HCT116 (cell line): ENCODE measurements at regions not wholly inside any gene's neighbourhood (a gene's known extent, or its start where the extent isn't known, plus 50 kb on each side); places are given as distances from the start of the nearest gene placed in this dataset.

Source experiments
- ATAC-seq: fragments of 200-7000 bp; cut with Tn5 transposase; 2 replicates; pipeline ENCODE4 v1.9.1; 2020; ENCODE audit warnings: mild to moderate bottlenecking, moderate library complexity
- BruUV-seq: library from RNA; stranded (reverse); fragments of 400-500 nt; replicated peaks from 2 replicates; lab custom pipeline; 2021; lab: Mats Ljungman, UMichigan
- CTCF ChIA-PET: fragments of 300-600 bp; sonication (Branson Sonifier 250); formaldehyde crosslinking; loops from one replicate; lab custom pipeline; 2021; ENCODE audit warnings: antibody characterized with exemption; lab: Charles Lee
- POLR2A ChIA-PET: fragments of 300-600, 350-600 bp; sonication (Branson Sonifier 250); formaldehyde crosslinking; loops from one replicate; lab custom pipeline; 2021; ENCODE audit warnings: antibody characterized with exemption; lab: Charles Lee
- RAD21 ChIA-PET, 2 experiments: fragments of 300-600 bp; sonication (Branson Sonifier 250); formaldehyde crosslinking; loops; one replicate each; lab custom pipeline; 2023; ENCODE audit warnings: low total read pairs in 2 of 2; ENCODE audit not compliant: uncharacterized antibody in 2 of 2, unreplicated experiment in 2 of 2, low non-redundant PET in 1 of 2; lab: Charles Lee
- DNase-seq: peaks from one replicate; pipeline ENCODE4 v3.0.0-alpha.2; 2010; ENCODE audit warnings: low read depth, low spot score
- H2AFZ ChIP-seq: fragments of 200-600 bp; shearing (Covaris generic), sonication (generic); 2 replicates; pipeline ENCODE4 v1.6.1; 2017; ENCODE audit warnings: low read depth, mixed run types, mixed read lengths, antibody characterized with exemption, low read length; ENCODE audit not compliant: poor library complexity, severe bottlenecking
- H3K27ac ChIP-seq: 2 replicates; pipeline ENCODE4 v1.5.1; 2012; ENCODE audit warnings: low read depth, low read length
- H3K27me3 ChIP-seq: fragments of 200-600 bp; sonication (generic); 2 replicates; pipeline ENCODE4 v1.6.1; 2016; ENCODE audit warnings: mixed run types, low read length, mixed read lengths; ENCODE audit not compliant: insufficient read depth
- H3K36me3 ChIP-seq, 2 experiments: fragments of 200-500 bp in 1 of 2; fragments of 200-600 bp in 1 of 2; sonication (Bioruptor generic) in 1 of 2; sonication (generic) in 1 of 2; 2 replicates each; pipeline versions ENCODE4 v1.5.1 to v1.6.1; 2014 to 2016; ENCODE audit warnings: low read length in 2 of 2, inconsistent platforms in 1 of 2, mixed read lengths in 1 of 2, mixed run types in 1 of 2; ENCODE audit not compliant: insufficient read depth in 2 of 2, control insufficient read depth in 1 of 2
- H3K4me1 ChIP-seq, 2 experiments: fragments of 200-600 bp in 1 of 2; sonication (generic) in 1 of 2; 2 replicates each; pipeline versions ENCODE4 v1.5.1 to v1.6.1; 2012 to 2017; ENCODE audit warnings: low read length in 2 of 2, inconsistent platforms in 1 of 2, mild to moderate bottlenecking in 1 of 2, mixed read lengths in 1 of 2, mixed run types in 1 of 2, moderate library complexity in 1 of 2; ENCODE audit not compliant: insufficient read depth in 2 of 2, control insufficient read depth in 1 of 2
- H3K4me2 ChIP-seq: fragments of 200-600 bp; sonication (generic); 2 replicates; pipeline ENCODE4 v1.6.1; 2017; ENCODE audit warnings: mixed run types, low read length, mixed read lengths
- H3K4me3 ChIP-seq, 2 experiments: fragments of 200-600 bp in 1 of 2; sonication (generic) in 1 of 2; replicated peaks in 1 of 2; 2 replicates each; pipeline ENCODE4 v1.5.1; 2011 to 2016; ENCODE audit warnings: low read length in 2 of 2, control low read depth in 1 of 2, low read depth in 1 of 2, mild to moderate bottlenecking in 1 of 2, mixed read lengths in 1 of 2, mixed run types in 1 of 2
- H3K79me2 ChIP-seq: fragments of 200-600 bp; sonication (generic); 2 replicates; pipeline ENCODE4 v1.6.1; 2017; ENCODE audit warnings: mild to moderate bottlenecking, mixed run types, low read length, moderate library complexity, mixed read lengths; ENCODE audit not compliant: insufficient read depth
- H3K9ac ChIP-seq: fragments of 200-600 bp; sonication (generic); 2 replicates; pipeline ENCODE4 v1.6.1; 2016; ENCODE audit warnings: low read length, mixed read lengths
- H3K9me2 ChIP-seq: fragments of 200-600 bp; sonication (generic), shearing (Covaris generic); 2 replicates; pipeline ENCODE4 v1.6.1; 2017; ENCODE audit warnings: mixed run types, mild to moderate bottlenecking, moderate library complexity; ENCODE audit not compliant: insufficient read depth
- H3K9me3 ChIP-seq, 2 experiments: fragments of 200-500 bp in 1 of 2; fragments of 200-600 bp in 1 of 2; sonication (Bioruptor generic) in 1 of 2; sonication (generic) in 1 of 2; 2 replicates each; pipeline ENCODE4 v1.6.1; 2014 to 2017; ENCODE audit warnings: low read length in 2 of 2, mixed read lengths in 2 of 2, inconsistent platforms in 1 of 2, low read depth in 1 of 2, mild to moderate bottlenecking in 1 of 2, mixed run types in 1 of 2, moderate library complexity in 1 of 2; ENCODE audit not compliant: control insufficient read depth in 1 of 2, insufficient read depth in 1 of 2
- H4K20me1 ChIP-seq: fragments of 200-600 bp; sonication (generic), shearing (Covaris generic); 2 replicates; pipeline ENCODE4 v1.6.1; 2017; ENCODE audit warnings: mixed run types, mild to moderate bottlenecking, moderate library complexity; ENCODE audit not compliant: insufficient read depth
- FOSL1 ChIP-seq: IDR thresholded peaks from 2 replicates; pipeline ENCODE4 v1.6.1; 2012; ENCODE audit warnings: low read depth
- POLR2A ChIP-seq: IDR thresholded peaks from 2 replicates; pipeline ENCODE4 v1.7.0; 2011; ENCODE audit warnings: borderline replicate concordance; ENCODE audit not compliant: insufficient read depth, insufficient read length; ENCODE audit errors: extremely low read depth
- RAD21 ChIP-seq: IDR thresholded peaks from 2 replicates; pipeline ENCODE4 v1.6.1; 2012; ENCODE audit warnings: low read depth, mild to moderate bottlenecking
- ZBTB33 ChIP-seq: IDR thresholded peaks from 2 replicates; pipeline ENCODE4 v1.6.1; 2011; ENCODE audit warnings: mild to moderate bottlenecking, low read length, moderate library complexity; ENCODE audit not compliant: insufficient replicate concordance; ENCODE audit errors: extremely low read depth
- intact Hi-C: fragments of 100-400 bp; cut with micrococcal nuclease; formaldehyde crosslinking; loops from 2 replicates; pipeline ENCODE4 v1.10.0; 2022

- no peak for TF ChIP-seq ZBTB33
Measured at GRCh38 chr2:37585982-37586621, 85.3 kb downstream of the CDC42EP3 start (continued).

- peak overlapping the region; percentile 48 for H3K9ac ChIP-seq
- POLR2A ChIA-PET = interaction anchor here (0.7 to 4.1 kb wide), 3 partner anchors 17 to 48 kb away, joined by 3 to 19 read pairs (median 3); no protein-coding TSS in a partner anchor
Measured at GRCh38 chr2:37586663-37587317, 84.7 kb downstream of the CDC42EP3 start.

More at GRCh38 chr2:37586663-37587317, 84.7 kb downstream of the CDC42EP3 start:
- no peaks in the 10 kb centered on the region for H3K27me3 ChIP-seq
- peak overlapping the region; percentile 84 for H3K27ac ChIP-seq
- H3K36me3 ChIP-seq = no peaks in the 10 kb centered on the region
- TF ChIP-seq FOSL1 = no peak
- TF ChIP-seq ZBTB33 = peak; percentile 5
- TF ChIP-seq RAD21 = 0 out of 2 replicates have a peak, but pooled peaks have one; percentile 1
- TF ChIP-seq POLR2A = no peak
- intact Hi-C loops = no loop called here
- ChIA-PET CTCF (interaction anchor here (1.5 kb wide), 1 partner anchor 290 kb away, joined by 4 read pairs; no protein-coding TSS in a partner anchor), RAD21 (no interaction called here)
- no peak for ATAC-seq
- no peak for DNase-seq
- H4K20me1 ChIP-seq = no peaks in the 10 kb centered on the region
- H3K4me3 ChIP-seq = peak overlapping the region in 1 of 2 experiments; percentile 23; a peak in 2 of 4 replicates
- no TSS peak for BruUV-seq
- H2AFZ ChIP-seq = peak overlapping the region; percentile 76
- no peaks in the 10 kb centered on the region for H3K9me2 ChIP-seq
- peak overlapping the region; percentile 79 for H3K4me2 ChIP-seq
- peaks cover 65 to 85% of the 10 kb centered on the region in 2 experiments for H3K4me1 ChIP-seq
- no peaks in the 10 kb centered on the region for H3K79me2 ChIP-seq
- H3K9me3 ChIP-seq = no peaks in the 10 kb centered on the region
